ENCODE measurements at regions not wholly inside any gene's neighbourhood (a gene's known extent, or its start where the extent isn't known, plus 50 kb on each side); places are given as distances from the start of the nearest gene placed in this dataset.
"Not testable (repeated sequence)": the region's sequence is repeated elsewhere in the genome, so short reads cannot be mapped to it uniquely, and the experiment has no call there.

DNA sequence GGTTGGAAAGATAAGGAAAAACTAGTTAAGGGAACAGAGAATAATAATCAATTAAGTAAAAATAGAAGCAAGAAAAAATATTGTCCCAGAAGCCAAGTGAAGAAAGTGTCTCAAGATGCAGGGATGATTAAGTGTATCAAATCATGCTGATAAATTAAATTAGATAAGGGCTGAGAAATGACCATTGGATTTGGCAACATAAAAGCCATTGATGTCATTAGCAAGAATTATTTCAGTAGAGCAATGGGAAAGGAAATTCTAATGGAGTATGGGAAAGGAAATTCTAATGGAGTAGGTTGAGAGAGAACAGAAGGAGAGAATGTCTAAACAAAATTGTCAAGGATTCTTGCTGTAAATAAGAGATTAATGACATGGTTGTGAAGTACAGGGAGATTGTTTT is 146.8 kb downstream of the TFAP2B start:
- no peak for DNase-seq (ENCODE audit: low read depth, low spot score)
- CTCF ChIA-PET = no interaction called here
- Histone ChIP-seq H3K9me3 (ENCODE audit: control insufficient read depth, insufficient read depth, low read length) (peaks cover 9% of the 10 kb centered on the region; the same call in 1 of the 2 replicates), H3K27me3 (ENCODE audit: control insufficient read depth, insufficient read depth, low read length) (no peaks in the 10 kb centered on the region), H3K4me3 (ENCODE audit: low read depth, low read length) (no peak overlapping the region), H3K27ac (ENCODE audit: low read depth, low read length) (no peak overlapping the region)
- TF ChIP-seq, protein P1, sequence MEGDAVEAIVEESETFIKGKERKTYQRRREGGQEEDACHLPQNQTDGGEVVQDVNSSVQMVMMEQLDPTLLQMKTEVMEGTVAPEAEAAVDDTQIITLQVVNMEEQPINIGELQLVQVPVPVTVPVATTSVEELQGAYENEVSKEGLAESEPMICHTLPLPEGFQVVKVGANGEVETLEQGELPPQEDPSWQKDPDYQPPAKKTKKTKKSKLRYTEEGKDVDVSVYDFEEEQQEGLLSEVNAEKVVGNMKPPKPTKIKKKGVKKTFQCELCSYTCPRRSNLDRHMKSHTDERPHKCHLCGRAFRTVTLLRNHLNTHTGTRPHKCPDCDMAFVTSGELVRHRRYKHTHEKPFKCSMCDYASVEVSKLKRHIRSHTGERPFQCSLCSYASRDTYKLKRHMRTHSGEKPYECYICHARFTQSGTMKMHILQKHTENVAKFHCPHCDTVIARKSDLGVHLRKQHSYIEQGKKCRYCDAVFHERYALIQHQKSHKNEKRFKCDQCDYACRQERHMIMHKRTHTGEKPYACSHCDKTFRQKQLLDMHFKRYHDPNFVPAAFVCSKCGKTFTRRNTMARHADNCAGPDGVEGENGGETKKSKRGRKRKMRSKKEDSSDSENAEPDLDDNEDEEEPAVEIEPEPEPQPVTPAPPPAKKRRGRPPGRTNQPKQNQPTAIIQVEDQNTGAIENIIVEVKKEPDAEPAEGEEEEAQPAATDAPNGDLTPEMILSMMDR (IDR thresholded peaks at IDR 0.05; ENCODE audit: low read depth, low read length) = no peak
- POLR2A ChIA-PET = no interaction called here

DNA sequence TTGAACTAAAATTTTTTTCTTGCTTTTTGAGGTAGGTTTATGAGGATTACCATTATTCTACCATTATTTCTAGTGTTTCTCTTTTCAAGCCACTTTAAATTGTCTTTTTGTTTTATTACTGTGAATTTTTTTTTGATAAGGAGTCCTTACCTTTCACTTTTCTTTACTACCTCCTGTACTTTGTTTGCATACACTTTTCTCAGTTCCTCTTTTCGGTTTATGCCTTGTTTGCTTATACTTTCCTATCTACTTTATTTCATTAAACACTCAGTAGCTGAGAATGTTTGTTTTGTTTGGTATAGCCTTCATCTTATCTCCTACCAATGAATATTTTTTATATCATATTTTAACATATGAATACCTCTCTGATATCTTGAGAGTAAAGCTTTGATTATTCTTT is 147.9 kb downstream of the TFAP2B start:
- ChIA-PET POLR2A (no interaction called here), CTCF (no interaction called here)
- Histone ChIP-seq H3K9me3 (ENCODE audit: control insufficient read depth, insufficient read depth, low read length) (peaks cover 9% of the 10 kb centered on the region; the same call in 1 of the 2 replicates), H3K27me3 (ENCODE audit: control insufficient read depth, insufficient read depth, low read length) (no peaks in the 10 kb centered on the region), H3K27ac (ENCODE audit: low read depth, low read length) (no peak overlapping the region), H3K4me3 (ENCODE audit: low read depth, low read length) (no peak overlapping the region)
- TF ChIP-seq, protein P1 (IDR thresholded peaks at IDR 0.05; ENCODE audit: low read depth, low read length) = no peak
- no peak for DNase-seq (ENCODE audit: low read depth, low spot score)

DNA sequence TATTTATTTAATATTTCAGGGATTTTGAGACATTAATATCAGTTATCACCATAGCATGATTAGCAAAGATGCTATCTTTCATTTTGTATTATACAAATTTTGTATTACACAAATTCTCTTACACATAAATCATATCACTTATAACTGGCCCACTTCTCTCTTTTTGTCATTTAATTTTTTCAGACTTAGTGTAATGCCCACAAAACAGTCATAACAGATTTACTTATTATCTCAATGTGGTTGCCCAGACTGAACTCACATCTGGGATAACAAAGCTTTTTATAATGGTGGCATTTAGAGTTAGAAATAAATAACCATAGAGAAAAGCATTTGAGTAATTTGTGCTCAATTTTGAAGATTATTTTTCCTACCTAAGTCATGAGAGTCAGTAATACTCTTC is 148.3 kb downstream of the TFAP2B start:
- no peak for DNase-seq (ENCODE audit: low read depth, low spot score)
- POLR2A ChIA-PET = no interaction called here

DNA sequence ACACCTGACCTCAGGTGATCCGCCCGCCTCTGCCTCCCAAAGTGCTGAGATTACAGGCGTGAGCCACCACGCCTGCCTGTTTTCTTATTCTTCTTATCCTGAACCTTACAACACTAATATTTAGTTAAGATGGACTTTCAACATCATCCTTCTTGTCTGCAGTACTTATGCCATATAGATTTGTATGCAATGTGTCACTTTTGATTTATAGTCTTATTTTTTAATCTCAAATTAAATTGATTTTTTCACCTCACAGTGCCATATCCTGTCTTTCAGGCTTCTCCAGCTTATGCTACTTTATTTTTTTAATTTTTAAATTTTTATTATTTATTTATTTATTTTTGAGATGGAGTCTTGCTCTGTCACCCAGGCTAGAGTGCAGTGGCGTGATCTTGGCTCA is 149.6 kb downstream of the TFAP2B start:
- H3K27me3 ChIP-seq (ENCODE audit: control insufficient read depth, insufficient read depth, low read length); CTCF ChIA-PET; H3K27ac ChIP-seq (ENCODE audit: low read depth, low read length); H3K4me3 ChIP-seq (ENCODE audit: low read depth, low read length); DNase-seq (ENCODE audit: low read depth, low spot score); POLR2A ChIA-PET: not testable (repeated sequence)
- H3K9me3 ChIP-seq (ENCODE audit: control insufficient read depth, insufficient read depth, low read length) = peaks cover 11% of the 10 kb centered on the region

More for the DNA sequence above, 148.3 kb downstream of the TFAP2B start:
- peaks cover 9% of the 10 kb centered on the region; the same call in 1 of the 2 replicates for H3K9me3 ChIP-seq (ENCODE audit: control insufficient read depth, insufficient read depth, low read length)
- CTCF ChIA-PET = no interaction called here
- no peaks in the 10 kb centered on the region for H3K27me3 ChIP-seq (ENCODE audit: control insufficient read depth, insufficient read depth, low read length)
- no peak overlapping the region for H3K4me3 ChIP-seq (ENCODE audit: low read depth, low read length)
- H3K27ac ChIP-seq (ENCODE audit: low read depth, low read length) = no peak overlapping the region
- TF ChIP-seq, protein P1 (IDR thresholded peaks at IDR 0.05; ENCODE audit: low read depth, low read length) = no peak

DNA sequence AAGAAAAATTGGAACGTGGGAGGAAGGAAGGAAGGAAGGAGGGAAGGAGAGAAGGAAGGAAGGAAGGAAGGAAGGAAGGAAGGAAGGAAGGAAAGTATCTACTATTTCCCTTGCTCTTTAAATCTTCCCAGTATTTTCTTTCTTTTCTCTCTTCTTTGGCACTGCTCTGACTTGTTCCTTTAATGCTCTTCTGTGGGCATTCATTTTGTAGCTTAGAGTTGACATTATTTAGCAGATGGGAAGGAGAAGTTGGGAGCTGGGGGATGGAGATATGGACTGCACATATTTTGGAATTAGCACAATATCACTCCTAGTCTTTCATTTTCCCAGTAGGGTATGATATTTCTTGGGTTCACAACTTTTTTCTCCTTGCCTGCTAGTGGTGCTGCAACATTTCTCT is 152.2 kb downstream of the TFAP2B start:
- no peak for DNase-seq (ENCODE audit: low read depth, low spot score)
- POLR2A ChIA-PET = no interaction called here
- CTCF ChIA-PET = no interaction called here
- Histone ChIP-seq H3K27ac (ENCODE audit: low read depth, low read length) (no peak overlapping the region), H3K27me3 (ENCODE audit: control insufficient read depth, insufficient read depth, low read length) (no peaks in the 10 kb centered on the region), H3K4me3 (ENCODE audit: low read depth, low read length) (no peak overlapping the region), H3K9me3 (ENCODE audit: control insufficient read depth, insufficient read depth, low read length) (peaks cover 8% of the 10 kb centered on the region)
- TF ChIP-seq, protein P1 (IDR thresholded peaks at IDR 0.05; ENCODE audit: low read depth, low read length) = no peak

DNA sequence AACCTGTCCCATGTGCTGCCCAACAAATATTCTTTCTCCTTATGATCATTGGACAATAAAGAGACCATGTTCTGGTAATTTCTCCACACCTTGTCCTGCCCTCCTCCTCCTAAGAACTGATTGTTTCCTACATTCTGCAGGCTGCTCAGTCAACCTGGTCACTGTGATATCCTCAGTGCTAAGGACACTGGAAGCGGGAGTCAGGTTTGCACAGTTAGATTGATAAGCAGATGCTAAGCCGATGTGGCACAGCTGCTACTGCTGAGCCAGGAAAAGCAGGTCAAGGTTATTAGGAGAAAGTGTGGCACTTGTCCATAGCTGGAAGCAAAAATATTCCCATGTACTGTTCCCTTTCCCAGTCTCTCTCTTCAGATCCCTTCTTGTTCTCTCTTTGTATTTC is 154.8 kb downstream of the TFAP2B start:
- Histone ChIP-seq H3K9me3 (ENCODE audit: control insufficient read depth, insufficient read depth, low read length) (peaks cover 5% of the 10 kb centered on the region), H3K4me3 (ENCODE audit: low read depth, low read length) (no peak overlapping the region), H3K27ac (ENCODE audit: low read depth, low read length) (no peak overlapping the region), H3K27me3 (ENCODE audit: control insufficient read depth, insufficient read depth, low read length) (no peaks in the 10 kb centered on the region)
- POLR2A ChIA-PET = no interaction called here
- TF ChIP-seq, protein P1 (IDR thresholded peaks at IDR 0.05; ENCODE audit: low read depth, low read length) = no peak
- CTCF ChIA-PET = no interaction called here
- no peak for DNase-seq (ENCODE audit: low read depth, low spot score)

Data from AG04450 (cell line).